Neural cell (in vitro differentiated cells): ENCODE measurements at regions not wholly inside any gene's neighbourhood (a gene's known extent, or its start where the extent isn't known, plus 50 kb on each side); places are given as distances from the start of the nearest gene placed in this dataset.

Source experiments
- EP300 ChIP-seq: fragments of 450-650 bp; conservative IDR thresholded peaks from 2 replicates; pipeline ENCODE4 v1.6.1; 2014; ENCODE audit warnings: antibody characterized with exemption, mild to moderate bottlenecking, moderate library complexity; ENCODE audit not compliant: poor library complexity, severe bottlenecking
- EZH2 ChIP-seq: fragments of 200-600, 300-800 bp; shearing (Covaris generic), sonication (generic); IDR thresholded peaks from 2 replicates; pipeline ENCODE4 v1.6.1; 2014; ENCODE audit warnings: antibody characterized with exemption, low read length, borderline replicate concordance, mild to moderate bottlenecking; ENCODE audit not compliant: insufficient read depth, poor library complexity, severe bottlenecking
- POLR2AphosphoS5 ChIP-seq: IDR thresholded peaks from 2 replicates; pipeline ENCODE4 v1.6.1; 2012
- RAD21 ChIP-seq: fragments of 450-650 bp; conservative IDR thresholded peaks from 2 replicates; pipeline ENCODE4 v1.6.1; 2014; ENCODE audit warnings: antibody characterized with exemption, mild to moderate bottlenecking, moderate library complexity
- SMC3 ChIP-seq: fragments of 450-650 bp; conservative IDR thresholded peaks from 2 replicates; pipeline ENCODE4 v1.6.1; 2014; ENCODE audit warnings: antibody characterized with exemption, mild to moderate bottlenecking, moderate library complexity; ENCODE audit not compliant: poor library complexity
- TF ChIP-seq, protein P1 (sequence below): fragments of 450-650 bp; IDR thresholded peaks from 2 replicates; pipeline ENCODE4 v1.5.1; 2014; ENCODE audit warnings: antibody characterized with exemption, mild to moderate bottlenecking, moderate library complexity; ENCODE audit not compliant: poor library complexity, severe bottlenecking
- TF ChIP-seq, protein P2 (sequence below): IDR thresholded peaks from 2 replicates; pipeline ENCODE4 v1.6.1; 2012; ENCODE audit warnings: borderline replicate concordance

DNA sequence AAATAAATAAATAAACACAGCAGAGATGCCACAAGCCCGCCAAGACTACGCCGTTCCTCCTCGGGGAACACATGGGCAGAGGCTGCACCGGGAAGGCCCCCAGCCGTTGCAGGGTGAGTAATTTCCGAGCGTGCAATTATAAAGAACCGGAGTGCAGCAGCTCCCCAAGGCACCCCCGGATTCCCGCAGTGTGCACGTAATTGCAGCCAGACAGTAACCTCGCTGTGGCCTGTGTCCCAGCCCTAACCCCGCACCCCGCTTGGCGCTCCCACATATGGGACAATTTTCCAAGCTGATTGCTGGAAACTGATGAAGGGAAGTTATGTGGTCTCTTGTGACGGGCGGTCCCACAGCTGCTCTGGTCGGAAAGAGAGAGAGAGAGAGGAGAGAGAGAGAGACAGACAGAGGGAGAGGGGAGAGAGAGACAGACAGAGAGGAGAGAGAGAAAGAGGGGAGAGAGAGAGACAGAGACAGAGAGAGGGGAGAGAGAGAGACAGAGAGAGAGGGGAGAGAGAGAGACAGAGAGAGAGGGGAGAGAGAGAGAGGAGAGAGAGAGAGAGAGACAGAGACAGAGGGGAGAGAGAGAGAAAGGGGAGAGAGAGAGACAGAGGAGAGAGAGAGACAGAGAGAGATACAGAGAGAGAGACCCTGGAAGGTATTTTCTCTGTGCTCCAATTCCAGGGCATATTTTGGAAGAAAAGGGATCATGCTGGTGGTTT is 275.4 kb downstream of the SHOX start:
- TF ChIP-seq EZH2 (no peak), POLR2AphosphoS5 (no peak), EP300 (no peak), RAD21 (no peak), SMC3 (no peak)
- TF ChIP-seq, protein P1, sequence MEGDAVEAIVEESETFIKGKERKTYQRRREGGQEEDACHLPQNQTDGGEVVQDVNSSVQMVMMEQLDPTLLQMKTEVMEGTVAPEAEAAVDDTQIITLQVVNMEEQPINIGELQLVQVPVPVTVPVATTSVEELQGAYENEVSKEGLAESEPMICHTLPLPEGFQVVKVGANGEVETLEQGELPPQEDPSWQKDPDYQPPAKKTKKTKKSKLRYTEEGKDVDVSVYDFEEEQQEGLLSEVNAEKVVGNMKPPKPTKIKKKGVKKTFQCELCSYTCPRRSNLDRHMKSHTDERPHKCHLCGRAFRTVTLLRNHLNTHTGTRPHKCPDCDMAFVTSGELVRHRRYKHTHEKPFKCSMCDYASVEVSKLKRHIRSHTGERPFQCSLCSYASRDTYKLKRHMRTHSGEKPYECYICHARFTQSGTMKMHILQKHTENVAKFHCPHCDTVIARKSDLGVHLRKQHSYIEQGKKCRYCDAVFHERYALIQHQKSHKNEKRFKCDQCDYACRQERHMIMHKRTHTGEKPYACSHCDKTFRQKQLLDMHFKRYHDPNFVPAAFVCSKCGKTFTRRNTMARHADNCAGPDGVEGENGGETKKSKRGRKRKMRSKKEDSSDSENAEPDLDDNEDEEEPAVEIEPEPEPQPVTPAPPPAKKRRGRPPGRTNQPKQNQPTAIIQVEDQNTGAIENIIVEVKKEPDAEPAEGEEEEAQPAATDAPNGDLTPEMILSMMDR = no peak
- TF ChIP-seq, protein P2, sequence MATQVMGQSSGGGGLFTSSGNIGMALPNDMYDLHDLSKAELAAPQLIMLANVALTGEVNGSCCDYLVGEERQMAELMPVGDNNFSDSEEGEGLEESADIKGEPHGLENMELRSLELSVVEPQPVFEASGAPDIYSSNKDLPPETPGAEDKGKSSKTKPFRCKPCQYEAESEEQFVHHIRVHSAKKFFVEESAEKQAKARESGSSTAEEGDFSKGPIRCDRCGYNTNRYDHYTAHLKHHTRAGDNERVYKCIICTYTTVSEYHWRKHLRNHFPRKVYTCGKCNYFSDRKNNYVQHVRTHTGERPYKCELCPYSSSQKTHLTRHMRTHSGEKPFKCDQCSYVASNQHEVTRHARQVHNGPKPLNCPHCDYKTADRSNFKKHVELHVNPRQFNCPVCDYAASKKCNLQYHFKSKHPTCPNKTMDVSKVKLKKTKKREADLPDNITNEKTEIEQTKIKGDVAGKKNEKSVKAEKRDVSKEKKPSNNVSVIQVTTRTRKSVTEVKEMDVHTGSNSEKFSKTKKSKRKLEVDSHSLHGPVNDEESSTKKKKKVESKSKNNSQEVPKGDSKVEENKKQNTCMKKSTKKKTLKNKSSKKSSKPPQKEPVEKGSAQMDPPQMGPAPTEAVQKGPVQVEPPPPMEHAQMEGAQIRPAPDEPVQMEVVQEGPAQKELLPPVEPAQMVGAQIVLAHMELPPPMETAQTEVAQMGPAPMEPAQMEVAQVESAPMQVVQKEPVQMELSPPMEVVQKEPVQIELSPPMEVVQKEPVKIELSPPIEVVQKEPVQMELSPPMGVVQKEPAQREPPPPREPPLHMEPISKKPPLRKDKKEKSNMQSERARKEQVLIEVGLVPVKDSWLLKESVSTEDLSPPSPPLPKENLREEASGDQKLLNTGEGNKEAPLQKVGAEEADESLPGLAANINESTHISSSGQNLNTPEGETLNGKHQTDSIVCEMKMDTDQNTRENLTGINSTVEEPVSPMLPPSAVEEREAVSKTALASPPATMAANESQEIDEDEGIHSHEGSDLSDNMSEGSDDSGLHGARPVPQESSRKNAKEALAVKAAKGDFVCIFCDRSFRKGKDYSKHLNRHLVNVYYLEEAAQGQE = no peak
